ENCODE measurements at regions not wholly inside any gene's neighbourhood (a gene's known extent, or its start where the extent isn't known, plus 50 kb on each side); places are given as distances from the start of the nearest gene placed in this dataset.
"Not testable (repeated sequence)": the region's sequence is repeated elsewhere in the genome, so short reads cannot be mapped to it uniquely, and the experiment has no call there.

DNA sequence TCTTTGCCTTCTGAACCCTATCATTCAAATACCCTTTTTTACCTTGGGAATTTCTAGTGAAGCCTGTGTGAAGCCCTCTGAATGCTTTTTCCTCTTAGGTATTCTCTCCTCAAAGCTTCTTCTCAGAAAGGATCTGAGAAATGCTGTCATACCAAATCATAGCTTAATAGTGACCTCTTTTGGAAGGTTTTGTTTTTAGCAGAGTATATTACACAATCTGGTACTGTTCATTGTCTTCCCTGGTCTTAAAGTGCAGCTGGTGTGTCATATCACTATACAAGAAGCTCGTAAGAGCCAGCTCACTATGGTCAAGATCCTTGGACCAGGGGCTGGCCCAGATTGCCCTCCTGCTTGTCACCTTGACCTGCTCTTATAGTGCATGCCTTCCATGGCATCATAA is 204.4 kb upstream of the ANO5 start:
- H3K9me3 ChIP-seq = no peaks in the 10 kb centered on the region
- no peak overlapping the region for H3K4me3 ChIP-seq
- no peak for TF ChIP-seq POLR2A (IDR thresholded peaks at IDR 0.05)
- TF ChIP-seq CTCF (IDR thresholded peaks at IDR 0.05 in 4 of 5, conservative IDR thresholded peaks at IDR 0.05 in 1 of 5) = no peak
- intact Hi-C loops (cut with DNase I; ENCODE audit: low total_unique reads) (no loop called here), in situ Hi-C loops (cut with MboI; ENCODE audit: low sequenced_read_pairs in 4 of 4) (no loop called here)
- H3K27me3 ChIP-seq = no peaks in the 10 kb centered on the region
- ATAC-seq (no peak), DNase-seq (no peak)
- H3K36me3 ChIP-seq = no peaks in the 10 kb centered on the region
- no peaks in the 10 kb centered on the region for H3K4me1 ChIP-seq
- no peak overlapping the region for H3K27ac ChIP-seq

DNA sequence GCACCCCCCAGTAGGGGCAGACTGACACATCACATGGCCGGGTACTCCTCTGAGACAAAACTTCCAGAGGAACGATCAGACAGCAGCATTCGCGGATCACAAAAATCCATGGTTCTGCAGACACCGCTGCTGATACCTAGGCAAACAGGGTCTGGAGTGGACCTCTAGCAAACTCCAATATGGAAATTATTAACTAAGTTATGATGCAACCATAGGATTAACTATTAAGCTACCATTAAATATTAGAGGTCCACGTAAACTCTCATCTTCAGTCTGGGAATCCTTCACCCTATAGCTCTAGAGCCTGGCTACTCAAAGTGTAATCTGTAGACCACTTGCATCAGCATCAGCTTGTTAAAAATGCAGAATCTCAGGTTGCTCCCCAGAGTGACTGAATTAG is 191.1 kb upstream of the ANO5 start:
- H3K9me3 ChIP-seq; H3K4me3 ChIP-seq; ATAC-seq; H3K27ac ChIP-seq; in situ Hi-C loops (cut with MboI; ENCODE audit: low sequenced_read_pairs in 4 of 4); H3K27me3 ChIP-seq; H3K4me1 ChIP-seq; DNase-seq; intact Hi-C loops (cut with DNase I; ENCODE audit: low total_unique reads); H3K36me3 ChIP-seq: not testable (repeated sequence)

- Histone ChIP-seq H3K36me3 (no peaks in the 10 kb centered on the region), H3K4me3 (no peak overlapping the region), H3K27ac (no peak overlapping the region), H3K4me1 (no peaks in the 10 kb centered on the region), H3K27me3 (no peaks in the 10 kb centered on the region), H3K9me3 (no peaks in the 10 kb centered on the region)
- in situ Hi-C loops (cut with MboI; ENCODE audit: low sequenced_read_pairs in 4 of 4) (no loop called here), intact Hi-C loops (cut with DNase I; ENCODE audit: low total_unique reads) (no loop called here)
- TF ChIP-seq POLR2A (IDR thresholded peaks at IDR 0.05) (no peak), CTCF (IDR thresholded peaks at IDR 0.05 in 4 of 5, conservative IDR thresholded peaks at IDR 0.05 in 1 of 5) (no peak)
- ATAC-seq = no peak
- DNase-seq = no peak
These were observed 186.0 kb upstream of the ANO5 start for GRCh38 chr11:22006901-22007300.

- ATAC-seq (no peak), DNase-seq (no peak)
- Histone ChIP-seq H3K4me1 (no peaks in the 10 kb centered on the region), H3K9me3 (no peaks in the 10 kb centered on the region), H3K27ac (no peak overlapping the region), H3K27me3 (no peaks in the 10 kb centered on the region), H3K36me3 (no peaks in the 10 kb centered on the region), H3K4me3 (no peak overlapping the region)
- in situ Hi-C loops (cut with MboI; ENCODE audit: low sequenced_read_pairs in 4 of 4) = no loop called here
- intact Hi-C loops (cut with DNase I; ENCODE audit: low total_unique reads) = no loop called here
- TF ChIP-seq CTCF (IDR thresholded peaks at IDR 0.05 in 4 of 5, conservative IDR thresholded peaks at IDR 0.05 in 1 of 5) (no peak), POLR2A (IDR thresholded peaks at IDR 0.05) (no peak)
These were observed 161.1 kb upstream of the ANO5 start for GRCh38 chr11:22031791-22032190.

DNA sequence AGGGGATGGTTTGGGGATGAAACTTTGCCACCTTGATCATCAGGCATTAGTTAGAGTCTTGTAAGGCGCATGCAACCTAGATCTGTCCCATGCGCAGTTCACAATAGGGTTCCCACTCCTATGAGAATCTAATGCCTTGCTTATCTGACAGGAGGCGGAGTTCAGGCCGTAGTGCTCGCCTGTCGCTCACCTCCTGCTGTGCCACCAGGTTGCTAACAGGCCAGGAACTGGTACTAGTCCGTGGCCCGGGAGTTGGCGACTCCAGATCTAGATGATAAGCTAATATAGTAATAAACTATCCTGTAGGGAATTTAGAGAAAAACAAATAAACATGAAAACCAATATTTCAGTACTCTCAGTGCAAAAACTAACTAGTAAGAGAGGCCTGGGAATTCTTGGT is 155.4 kb upstream of the ANO5 start:
- H3K4me1 ChIP-seq = no peaks in the 10 kb centered on the region
- ATAC-seq (no peak), DNase-seq (no peak)
- H3K9me3 ChIP-seq = no peaks in the 10 kb centered on the region
- H3K27me3 ChIP-seq = no peaks in the 10 kb centered on the region
- no peaks in the 10 kb centered on the region for H3K36me3 ChIP-seq
- H3K27ac ChIP-seq = no peak overlapping the region
- no peak for TF ChIP-seq CTCF (IDR thresholded peaks at IDR 0.05 in 4 of 5, conservative IDR thresholded peaks at IDR 0.05 in 1 of 5)
- no peak for TF ChIP-seq POLR2A (IDR thresholded peaks at IDR 0.05)
- in situ Hi-C loops (cut with MboI; ENCODE audit: low sequenced_read_pairs in 4 of 4) = no loop called here
- H3K4me3 ChIP-seq = no peak overlapping the region
- intact Hi-C loops (cut with DNase I; ENCODE audit: low total_unique reads) = no loop called here

Measured in gastrocnemius medialis (tissue), 4 donors.